ENCODE measurements at regions not wholly inside any gene's neighbourhood (a gene's known extent, or its start where the extent isn't known, plus 50 kb on each side); places are given as distances from the start of the nearest gene placed in this dataset.

DNA sequence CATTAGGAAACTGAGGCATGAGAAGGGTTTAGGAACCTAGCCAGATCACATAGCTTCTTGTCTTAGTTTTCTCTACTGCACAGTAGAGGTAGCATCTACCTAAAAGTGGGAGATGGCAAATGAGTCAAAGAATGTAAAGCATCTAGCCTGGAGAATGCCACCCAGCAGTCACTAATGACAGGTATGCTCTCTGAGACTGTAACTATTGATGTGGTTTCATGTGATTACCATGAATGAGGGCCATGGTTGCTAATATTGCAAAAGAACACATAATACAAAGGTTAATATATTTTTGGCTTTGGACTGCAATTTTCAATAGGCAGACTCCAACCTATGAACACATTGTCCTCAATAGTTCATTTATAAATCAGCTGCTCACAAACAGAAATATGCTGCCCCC lies 389.9 kb downstream of the GRIN2B start:
- H3K4me3 ChIP-seq (ENCODE audit: low read depth in 2 of 2, low read length in 1 of 2), result no peak overlapping the region
- no peaks in the 10 kb centered on the region for H3K36me3 ChIP-seq (replicated peaks in 1 of 2; ENCODE audit: control insufficient read depth in 1 of 2, insufficient read depth in 2 of 2, low read length in 1 of 2)
- no peaks in the 10 kb centered on the region for H3K9me2 ChIP-seq
- no peaks in the 10 kb centered on the region for H3F3A ChIP-seq (replicated peaks; ENCODE audit: insufficient read depth)
- no peak overlapping the region for H2AFZ ChIP-seq (ENCODE audit: low read depth)
- POLR2A ChIA-PET, result no interaction called here
- no peak for TF ChIP-seq IRF3 (IDR thresholded peaks at IDR 0.05; ENCODE audit: low read depth, low read length)
- TF ChIP-seq JUND (IDR thresholded peaks at IDR 0.05), result no peak
- TF ChIP-seq, protein P1, sequence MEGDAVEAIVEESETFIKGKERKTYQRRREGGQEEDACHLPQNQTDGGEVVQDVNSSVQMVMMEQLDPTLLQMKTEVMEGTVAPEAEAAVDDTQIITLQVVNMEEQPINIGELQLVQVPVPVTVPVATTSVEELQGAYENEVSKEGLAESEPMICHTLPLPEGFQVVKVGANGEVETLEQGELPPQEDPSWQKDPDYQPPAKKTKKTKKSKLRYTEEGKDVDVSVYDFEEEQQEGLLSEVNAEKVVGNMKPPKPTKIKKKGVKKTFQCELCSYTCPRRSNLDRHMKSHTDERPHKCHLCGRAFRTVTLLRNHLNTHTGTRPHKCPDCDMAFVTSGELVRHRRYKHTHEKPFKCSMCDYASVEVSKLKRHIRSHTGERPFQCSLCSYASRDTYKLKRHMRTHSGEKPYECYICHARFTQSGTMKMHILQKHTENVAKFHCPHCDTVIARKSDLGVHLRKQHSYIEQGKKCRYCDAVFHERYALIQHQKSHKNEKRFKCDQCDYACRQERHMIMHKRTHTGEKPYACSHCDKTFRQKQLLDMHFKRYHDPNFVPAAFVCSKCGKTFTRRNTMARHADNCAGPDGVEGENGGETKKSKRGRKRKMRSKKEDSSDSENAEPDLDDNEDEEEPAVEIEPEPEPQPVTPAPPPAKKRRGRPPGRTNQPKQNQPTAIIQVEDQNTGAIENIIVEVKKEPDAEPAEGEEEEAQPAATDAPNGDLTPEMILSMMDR (IDR thresholded peaks at IDR 0.05), result no peak
- TF ChIP-seq POLR2AphosphoS5 (IDR thresholded peaks at IDR 0.05; ENCODE audit: low read depth, low read length), result no peak
- TF ChIP-seq TAF1 (IDR thresholded peaks at IDR 0.05; ENCODE audit: borderline replicate concordance, low read depth, low read length), result no peak
- TF ChIP-seq MAX (IDR thresholded peaks at IDR 0.05; ENCODE audit: low read depth), result no peak
- no peak for TF ChIP-seq RFX5 (IDR thresholded peaks at IDR 0.05; ENCODE audit: low read length)
- no peak for TF ChIP-seq SIN3A (IDR thresholded peaks at IDR 0.05; ENCODE audit: borderline replicate concordance, low read depth, low read length)
- TF ChIP-seq USF2 (IDR thresholded peaks at IDR 0.05; ENCODE audit: borderline replicate concordance, low read depth, low read length), result no peak
- TF ChIP-seq USF1 (IDR thresholded peaks at IDR 0.05; ENCODE audit: borderline replicate concordance, low read depth), result no peak
- TF ChIP-seq PBX3 (IDR thresholded peaks at IDR 0.05), result no peak
- H3K9ac ChIP-seq, result no peak overlapping the region
- no peaks in the 10 kb centered on the region for H3K4me1 ChIP-seq (ENCODE audit: control insufficient read depth in 1 of 2, insufficient read depth in 2 of 2, low read depth in 1 of 2, low read length in 1 of 2)
- no peak for DNase-seq
- no peak overlapping the region for H3K4me2 ChIP-seq
- no peaks in the 10 kb centered on the region for H4K20me1 ChIP-seq (ENCODE audit: insufficient read depth)
- no peaks in the 10 kb centered on the region for H3K27me3 ChIP-seq (ENCODE audit: insufficient read depth)
- CTCF ChIA-PET, result interaction anchor here (0.7 kb wide), 1 partner anchor 229 kb away, joined by 3 read pairs; no protein-coding TSS in a partner anchor
- no peaks in the 10 kb centered on the region for H3K79me2 ChIP-seq (ENCODE audit: insufficient read depth)
- H3K27ac ChIP-seq (ENCODE audit: low read depth in 2 of 2, low read length in 1 of 2), result no peak overlapping the region
- no peaks in the 10 kb centered on the region for H3K9me3 ChIP-seq

DNA sequence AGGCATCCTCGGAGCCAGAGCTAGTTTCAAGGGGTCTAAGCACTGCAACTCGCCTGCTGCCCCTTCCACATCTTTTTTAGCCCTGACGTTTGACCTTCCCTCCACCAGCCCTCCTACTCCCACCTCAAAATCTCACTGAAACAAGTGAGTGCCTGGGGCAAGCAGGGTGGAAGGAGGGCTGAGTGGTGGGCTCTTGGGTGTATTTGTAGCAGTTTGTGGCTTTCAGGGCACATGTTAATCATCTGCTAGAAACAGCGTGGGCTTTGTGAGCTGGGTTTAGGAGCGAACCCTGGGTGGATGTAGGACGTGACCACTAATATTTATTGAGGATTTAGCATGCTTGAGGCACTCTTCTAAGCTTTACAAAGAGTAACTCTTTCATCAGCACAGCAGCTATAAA lies 390.3 kb downstream of the GRIN2B start:
- no peak for DNase-seq
- H3F3A ChIP-seq (replicated peaks; ENCODE audit: insufficient read depth), result no peaks in the 10 kb centered on the region
- WGBS (ENCODE audit: low lambda C conversion rate), result 23% methylated on average over 6 of the region's 6 CpGs
- no peaks in the 10 kb centered on the region for H4K20me1 ChIP-seq (ENCODE audit: insufficient read depth)
- no peaks in the 10 kb centered on the region for H3K27me3 ChIP-seq (ENCODE audit: insufficient read depth)
- no peaks in the 10 kb centered on the region for H3K79me2 ChIP-seq (ENCODE audit: insufficient read depth)
- H3K9me2 ChIP-seq, result no peaks in the 10 kb centered on the region
- H3K9ac ChIP-seq, result no peak overlapping the region
- no peaks in the 10 kb centered on the region for H3K9me3 ChIP-seq
- CTCF ChIA-PET, result interaction anchor here (0.7 kb wide), 1 partner anchor 229 kb away, joined by 3 read pairs; no protein-coding TSS in a partner anchor
- no peaks in the 10 kb centered on the region for H3K4me1 ChIP-seq (ENCODE audit: control insufficient read depth in 1 of 2, insufficient read depth in 2 of 2, low read depth in 1 of 2, low read length in 1 of 2)
- no peak overlapping the region for H2AFZ ChIP-seq (ENCODE audit: low read depth)
- POLR2A ChIA-PET, result no interaction called here
- no peaks in the 10 kb centered on the region for H3K36me3 ChIP-seq (replicated peaks in 1 of 2; ENCODE audit: control insufficient read depth in 1 of 2, insufficient read depth in 2 of 2, low read length in 1 of 2)
- H3K4me3 ChIP-seq (ENCODE audit: low read depth in 2 of 2, low read length in 1 of 2), result no peak overlapping the region
- H3K4me2 ChIP-seq, result no peak overlapping the region
- no peak overlapping the region for H3K27ac ChIP-seq (ENCODE audit: low read depth in 2 of 2, low read length in 1 of 2)
- TF ChIP-seq FOSL2 (IDR thresholded peaks at IDR 0.05; ENCODE audit: borderline replicate concordance, low read depth) (no peak), MEF2A (IDR thresholded peaks at IDR 0.05; ENCODE audit: borderline replicate concordance, low read depth) (no peak), TAF1 (IDR thresholded peaks at IDR 0.05; ENCODE audit: borderline replicate concordance, low read depth, low read length) (no peak), MAX (IDR thresholded peaks at IDR 0.05; ENCODE audit: low read depth) (no peak), IRF3 (IDR thresholded peaks at IDR 0.05; ENCODE audit: low read depth, low read length) (no peak), SMC3 (IDR thresholded peaks at IDR 0.05; ENCODE audit: low read depth, low read length) (no peak), EZH2phosphoT487 (IDR thresholded peaks at IDR 0.05; ENCODE audit: borderline replicate concordance, low read depth) (no peak)

Data from SK-N-SH (cell line).